ENCODE measurements at regions not wholly inside any gene's neighbourhood (a gene's known extent, or its start where the extent isn't known, plus 50 kb on each side); places are given as distances from the start of the nearest gene placed in this dataset.

GRCh38 chr11:110832539-110832938, 120.3 kb upstream of the ARHGAP20 start:
- Histone ChIP-seq H3K27ac (no peak overlapping the region), H3K9me3 (no peaks in the 10 kb centered on the region), H3K4me3 (no peak overlapping the region), H3K36me3 (no peaks in the 10 kb centered on the region), H3K27me3 (peaks cover 0 to 19% (median 0%) of the 10 kb centered on the region in 7 donors), H3K4me1 (no peaks in the 10 kb centered on the region)
- ATAC-seq (no peak), DNase-seq (no peak)
- intact Hi-C loops (cut with DNase I) = no loop called here
- TF ChIP-seq CTCF (IDR thresholded peaks at IDR 0.05) = no peak
- WGBS, 2 donors = 79 to 85% methylated on average over 2 of the region's 2 CpGs

- H3K4me1 ChIP-seq = no peaks in the 10 kb centered on the region
- H3K36me3 ChIP-seq = no peaks in the 10 kb centered on the region
- no peaks in the 10 kb centered on the region for H3K9me3 ChIP-seq
- H3K27ac ChIP-seq = no peak overlapping the region
- DNase-seq (no peak), ATAC-seq (no peak)
- TF ChIP-seq CTCF (IDR thresholded peaks at IDR 0.05) = no peak
- H3K27me3 ChIP-seq = peaks cover 0 to 19% (median 0%) of the 10 kb centered on the region in 7 donors
- intact Hi-C loops (cut with DNase I) = no loop called here
- no peak overlapping the region for H3K4me3 ChIP-seq
- 82 to 85% methylated on average over 2 of the region's 2 CpGs for WGBS, 2 donors
These were observed 119.8 kb upstream of the ARHGAP20 start for GRCh38 chr11:110832080-110832479.

GRCh38 chr11:110830747-110831146, 118.5 kb upstream of the ARHGAP20 start:
- no peaks in the 10 kb centered on the region for H3K4me1 ChIP-seq
- no peaks in the 10 kb centered on the region for H3K9me3 ChIP-seq
- WGBS, 2 donors = 89 to 91% methylated on average over 5 of the region's 5 CpGs
- no peak for TF ChIP-seq CTCF (IDR thresholded peaks at IDR 0.05)
- H3K27ac ChIP-seq = no peak overlapping the region
- intact Hi-C loops (cut with DNase I) = no loop called here
- H3K27me3 ChIP-seq = peaks cover 0 to 19% (median 0%) of the 10 kb centered on the region in 7 donors
- ATAC-seq = no peak
- H3K4me3 ChIP-seq = no peak overlapping the region
- no peak for DNase-seq
- H3K36me3 ChIP-seq = no peaks in the 10 kb centered on the region

GRCh38 chr11:110830344-110830743, 118.1 kb upstream of the ARHGAP20 start:
- H3K27me3 ChIP-seq = peaks cover 0 to 19% (median 0%) of the 10 kb centered on the region in 7 donors
- WGBS, 2 donors = 89 to 90% methylated on average over 7 of the region's 7 CpGs
- TF ChIP-seq CTCF (IDR thresholded peaks at IDR 0.05) = no peak
- intact Hi-C loops (cut with DNase I) = no loop called here
- H3K36me3 ChIP-seq = no peaks in the 10 kb centered on the region
- no peaks in the 10 kb centered on the region for H3K9me3 ChIP-seq
- no peak for DNase-seq
- no peak overlapping the region for H3K27ac ChIP-seq
- no peak for ATAC-seq
- H3K4me1 ChIP-seq = no peaks in the 10 kb centered on the region
- H3K4me3 ChIP-seq = no peak overlapping the region

GRCh38 chr11:110829873-110830272, 117.6 kb upstream of the ARHGAP20 start:
- intact Hi-C loops (cut with DNase I) = no loop called here
- peaks cover 0 to 17% (median 0%) of the 10 kb centered on the region in 7 donors for H3K27me3 ChIP-seq

More at GRCh38 chr11:110829873-110830272, 117.6 kb upstream of the ARHGAP20 start:
- Histone ChIP-seq H3K4me1 (no peaks in the 10 kb centered on the region), H3K4me3 (no peak overlapping the region), H3K36me3 (no peaks in the 10 kb centered on the region), H3K9me3 (no peaks in the 10 kb centered on the region), H3K27ac (no peak overlapping the region)
- DNase-seq (no peak), ATAC-seq (no peak)
- no peak for TF ChIP-seq CTCF (IDR thresholded peaks at IDR 0.05)
